ENCODE measurements at regions not wholly inside any gene's neighbourhood (a gene's known extent, or its start where the extent isn't known, plus 50 kb on each side); places are given as distances from the start of the nearest gene placed in this dataset.

- Histone ChIP-seq H2AFZ (ENCODE audit: low read length) (no peak overlapping the region), H3K4me2 (ENCODE audit: low read length) (no peak overlapping the region), H3K4me3 (ENCODE audit: low read depth, low read length, poor library complexity, severe bottlenecking) (no peak overlapping the region), H3K27ac (ENCODE audit: low read depth, low read length, poor library complexity, severe bottlenecking) (no peak overlapping the region), H3K36me3 (ENCODE audit: insufficient read depth, low read length) (no peaks in the 10 kb centered on the region), H3K4me1 (ENCODE audit: insufficient read depth, low read length, poor library complexity, severe bottlenecking) (no peaks in the 10 kb centered on the region), H3K9me2 (ENCODE audit: insufficient read depth, low read length) (no peaks in the 10 kb centered on the region), H4K20me1 (ENCODE audit: insufficient read depth, low read length) (no peaks in the 10 kb centered on the region), H3K79me2 (ENCODE audit: insufficient read depth, low read depth, low read length) (no peaks in the 10 kb centered on the region), H3K9me3 (ENCODE audit: low read length) (no peaks in the 10 kb centered on the region)
- intact Hi-C loops (cut with micrococcal nuclease; ENCODE audit: unreplicated experiment): no loop called here
- ChIA-PET POLR2A (interaction anchor here (0.7 to 1.2 kb wide), 2 partner anchors 17 to 107 kb away, joined by 3 read pairs; no protein-coding TSS in a partner anchor), CTCF (ENCODE audit: unreplicated experiment) (no interaction called here)
- TF ChIP-seq EZH2phosphoT487 (IDR thresholded peaks at IDR 0.05; ENCODE audit: borderline replicate concordance, low read depth, low read length) (no peak), CTCF (conservative IDR thresholded peaks at IDR 0.05; ENCODE audit: low read length) (no peak)
- BruUV-seq (replicated peaks): no TSS peak
- no peak for DNase-seq (ENCODE audit: low spot score)
These were observed 484.7 kb upstream of the TENM4 start for GRCh38 chr11:79925570-79925969.

DNA sequence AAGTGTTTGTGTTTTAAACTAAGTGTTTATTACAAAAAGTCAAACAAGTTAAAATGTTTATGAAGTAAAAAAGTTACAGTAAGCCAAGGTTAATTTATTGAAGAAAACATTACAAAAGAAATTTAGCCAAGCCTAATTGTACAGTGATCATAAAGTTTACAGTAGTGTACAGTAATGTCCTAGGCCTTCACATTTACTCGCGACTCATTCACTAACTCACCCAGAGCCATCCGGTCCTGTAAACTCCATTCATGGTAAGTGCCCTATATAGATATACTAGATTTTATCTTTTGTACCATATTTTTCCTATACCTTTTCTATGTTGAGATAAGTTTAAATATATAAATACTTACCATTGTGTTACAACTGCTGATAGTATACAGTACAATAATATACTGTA lies 481.8 kb upstream of the TENM4 start:
- H2AFZ ChIP-seq (ENCODE audit: low read length): no peak overlapping the region
- CTCF ChIA-PET (ENCODE audit: unreplicated experiment): no interaction called here
- intact Hi-C loops (cut with micrococcal nuclease; ENCODE audit: unreplicated experiment): no loop called here
- DNase-seq (ENCODE audit: low spot score): no peak
- no peaks in the 10 kb centered on the region for H3K36me3 ChIP-seq (ENCODE audit: insufficient read depth, low read length)
- no peak overlapping the region for H3K4me3 ChIP-seq (ENCODE audit: low read depth, low read length, poor library complexity, severe bottlenecking)
- no peak overlapping the region for H3K4me2 ChIP-seq (ENCODE audit: low read length)
- no peaks in the 10 kb centered on the region for H4K20me1 ChIP-seq (ENCODE audit: insufficient read depth, low read length)
- no peaks in the 10 kb centered on the region for H3K9me2 ChIP-seq (ENCODE audit: insufficient read depth, low read length)
- TF ChIP-seq CTCF (conservative IDR thresholded peaks at IDR 0.05; ENCODE audit: low read length): no peak
- TF ChIP-seq EZH2phosphoT487 (IDR thresholded peaks at IDR 0.05; ENCODE audit: borderline replicate concordance, low read depth, low read length): no peak
- no peaks in the 10 kb centered on the region for H3K79me2 ChIP-seq (ENCODE audit: insufficient read depth, low read depth, low read length)
- no peaks in the 10 kb centered on the region for H3K4me1 ChIP-seq (ENCODE audit: insufficient read depth, low read length, poor library complexity, severe bottlenecking)
- POLR2A ChIA-PET: no interaction called here
- no peak overlapping the region for H3K27ac ChIP-seq (ENCODE audit: low read depth, low read length, poor library complexity, severe bottlenecking)
- BruUV-seq (replicated peaks): no TSS peak
- H3K9me3 ChIP-seq (ENCODE audit: low read length): no peaks in the 10 kb centered on the region

- Histone ChIP-seq H3K9me3 (ENCODE audit: low read length) (no peaks in the 10 kb centered on the region), H3K27ac (ENCODE audit: low read depth, low read length, poor library complexity, severe bottlenecking) (no peak overlapping the region), H3K79me2 (ENCODE audit: insufficient read depth, low read depth, low read length) (no peaks in the 10 kb centered on the region), H3K4me1 (ENCODE audit: insufficient read depth, low read length, poor library complexity, severe bottlenecking) (no peaks in the 10 kb centered on the region), H4K20me1 (ENCODE audit: insufficient read depth, low read length) (no peaks in the 10 kb centered on the region), H2AFZ (ENCODE audit: low read length) (no peak overlapping the region), H3K4me2 (ENCODE audit: low read length) (no peak overlapping the region), H3K36me3 (ENCODE audit: insufficient read depth, low read length) (no peaks in the 10 kb centered on the region), H3K9me2 (ENCODE audit: insufficient read depth, low read length) (no peaks in the 10 kb centered on the region), H3K4me3 (ENCODE audit: low read depth, low read length, poor library complexity, severe bottlenecking) (no peak overlapping the region)
- DNase-seq (ENCODE audit: low spot score): no peak
- BruUV-seq (replicated peaks): no TSS peak
- ChIA-PET CTCF (ENCODE audit: unreplicated experiment) (no interaction called here), POLR2A (interaction anchor here (0.7 kb wide), 1 partner anchor 14 kb away, joined by 4 read pairs; no protein-coding TSS in a partner anchor)
- intact Hi-C loops (cut with micrococcal nuclease; ENCODE audit: unreplicated experiment): no loop called here
- TF ChIP-seq CTCF (conservative IDR thresholded peaks at IDR 0.05; ENCODE audit: low read length) (no peak), EZH2phosphoT487 (IDR thresholded peaks at IDR 0.05; ENCODE audit: borderline replicate concordance, low read depth, low read length) (no peak)
These were observed 479.6 kb upstream of the TENM4 start for GRCh38 chr11:79920480-79920879.
